ENCODE measurements at regions not wholly inside any gene's neighbourhood (a gene's known extent, or its start where the extent isn't known, plus 50 kb on each side); places are given as distances from the start of the nearest gene placed in this dataset.

- no peak for TF ChIP-seq POLR2A (IDR thresholded peaks at IDR 0.05)
- no peak for TF ChIP-seq CTCF (IDR thresholded peaks at IDR 0.05)
Measured at GRCh38 chr7:9835199-9835598, 1138.5 kb upstream of the PHF14 start.

All from upper lobe of left lung (tissue), 4 donors.